ENCODE measurements at regions not wholly inside any gene's neighbourhood (a gene's known extent, or its start where the extent isn't known, plus 50 kb on each side); places are given as distances from the start of the nearest gene placed in this dataset.

- H3K4me3 ChIP-seq (replicated peaks; ENCODE audit: low read depth, low read length), result no peak overlapping the region
- no peak for DNase-seq (ENCODE audit: low read depth)
- no peak for TF ChIP-seq CTCF (IDR thresholded peaks at IDR 0.05; ENCODE audit: low read length, missing control alignments)
Observed at GRCh38 chr7:118734541-118734940, 510.0 kb downstream of the ANKRD7 start.

GRCh38 chr7:118735441-118735840 lies 510.9 kb downstream of the ANKRD7 start:
- no peak overlapping the region for H3K4me3 ChIP-seq (replicated peaks; ENCODE audit: low read depth, low read length)
- no peak for DNase-seq (ENCODE audit: low read depth)
- TF ChIP-seq CTCF (IDR thresholded peaks at IDR 0.05; ENCODE audit: low read length, missing control alignments), result no peak

GRCh38 chr7:118737935-118738334 lies 513.4 kb downstream of the ANKRD7 start:
- DNase-seq (ENCODE audit: low read depth), result no peak
- H3K4me3 ChIP-seq (replicated peaks; ENCODE audit: low read depth, low read length), result no peak overlapping the region
- no peak for TF ChIP-seq CTCF (IDR thresholded peaks at IDR 0.05; ENCODE audit: low read length, missing control alignments)

GRCh38 chr7:118745927-118746326 lies 521.4 kb downstream of the ANKRD7 start:
- no peak overlapping the region for H3K4me3 ChIP-seq (replicated peaks; ENCODE audit: low read depth, low read length)
- no peak for DNase-seq (ENCODE audit: low read depth)
- no peak for TF ChIP-seq CTCF (IDR thresholded peaks at IDR 0.05; ENCODE audit: low read length, missing control alignments)

GRCh38 chr7:118747473-118747872 lies 523.0 kb downstream of the ANKRD7 start:
- TF ChIP-seq CTCF (IDR thresholded peaks at IDR 0.05; ENCODE audit: low read length, missing control alignments), result no peak
- no peak for DNase-seq (ENCODE audit: low read depth)
- H3K4me3 ChIP-seq (replicated peaks; ENCODE audit: low read depth, low read length), result no peak overlapping the region

GRCh38 chr7:118753479-118753878 lies 529.0 kb downstream of the ANKRD7 start:
- no peak for DNase-seq (ENCODE audit: low read depth)
- H3K4me3 ChIP-seq (replicated peaks; ENCODE audit: low read depth, low read length), result no peak overlapping the region
- no peak for TF ChIP-seq CTCF (IDR thresholded peaks at IDR 0.05; ENCODE audit: low read length, missing control alignments)

- no peak for TF ChIP-seq CTCF (IDR thresholded peaks at IDR 0.05; ENCODE audit: low read length, missing control alignments)
- no peak overlapping the region for H3K4me3 ChIP-seq (replicated peaks; ENCODE audit: low read depth, low read length)
- DNase-seq (ENCODE audit: low read depth), result no peak
Observed at GRCh38 chr7:118754608-118755007, 530.1 kb downstream of the ANKRD7 start.
